H1 (cell line): ENCODE measurements at regions not wholly inside any gene's neighbourhood (a gene's known extent, or its start where the extent isn't known, plus 50 kb on each side); places are given as distances from the start of the nearest gene placed in this dataset.

ENCODE experiments used
- CHD7 ChIP-seq: fragments of 300-600 bp; sonication (generic); IDR thresholded peaks from 2 replicates; pipeline ENCODE4 v1.7.1; 2012; ENCODE audit warnings: low read length, moderate library complexity, mild to moderate bottlenecking, inconsistent platforms; ENCODE audit not compliant: insufficient replicate concordance
- JUN ChIP-seq: IDR thresholded peaks from 2 replicates; pipeline ENCODE4 v1.6.1; 2011; ENCODE audit warnings: low read depth, mild to moderate bottlenecking, improper control_type of control experiment, low read length
- SAP30 ChIP-seq: fragments of 300-600 bp; sonication (generic); IDR thresholded peaks from 2 replicates; pipeline ENCODE4 v1.7.1; 2012; ENCODE audit warnings: low read length, moderate library complexity, mild to moderate bottlenecking, inconsistent platforms; ENCODE audit not compliant: insufficient read depth, insufficient replicate concordance
- SIN3A ChIP-seq, 2 experiments: IDR thresholded peaks in 1 of 2; conservative IDR thresholded peaks in 1 of 2; 2 replicates each; pipeline ENCODE4 v1.6.1; 2011 to 2012; ENCODE audit warnings: low read length in 2 of 2, improper control_type of control experiment in 1 of 2, low read depth in 1 of 2, mild to moderate bottlenecking in 1 of 2

DNA sequence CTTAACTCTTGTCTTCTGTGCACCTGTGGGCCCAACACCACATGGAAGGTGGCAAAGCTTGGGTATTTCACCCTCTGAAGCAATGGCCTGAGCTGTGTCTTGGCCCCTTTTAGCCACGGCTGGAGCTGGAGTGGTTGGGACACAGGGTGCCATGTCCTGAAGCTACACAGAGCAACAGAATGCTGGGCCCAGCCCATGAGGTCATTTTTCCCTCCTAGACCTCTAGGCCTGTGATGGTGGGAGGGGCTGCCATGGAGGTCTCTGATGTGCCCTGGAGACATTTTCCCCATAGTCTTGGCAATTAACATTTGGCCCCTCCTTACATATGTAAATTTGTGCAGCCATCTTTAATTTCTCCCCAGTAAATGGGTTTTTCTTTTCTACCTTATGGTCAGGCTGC lies 620.8 kb downstream of the RFPL4B start (continued):
- TF ChIP-seq CHD7, result no peak
- no peak for TF ChIP-seq SIN3A (conservative IDR thresholded peaks at IDR 0.05 in 1 of 2, IDR thresholded peaks at IDR 0.05 in 1 of 2; ENCODE audit: low read depth in 1 of 2, low read length in 2 of 2)
- no peak for TF ChIP-seq SAP30
- no peak for TF ChIP-seq JUN
